Mesenchymal stem cell (in vitro differentiated cells and primary cell): ENCODE measurements at regions not wholly inside any gene's neighbourhood (a gene's known extent, or its start where the extent isn't known, plus 50 kb on each side); places are given as distances from the start of the nearest gene placed in this dataset.

ENCODE experiments used
- DNase-seq: peaks from one replicate; pipeline ENCODE4 v3.0.0-alpha.2; 2013
- H2AFZ ChIP-seq: one replicate; pipeline ENCODE4 v1.6.1; 2013; ENCODE audit warnings: low read depth, mild to moderate bottlenecking, control low read depth, inconsistent platforms, low read length, moderate library complexity
- H2AK5ac ChIP-seq: 2 replicates; pipeline ENCODE4 v1.6.1; 2013; ENCODE audit warnings: low read length, moderate library complexity, mild to moderate bottlenecking, inconsistent platforms; ENCODE audit not compliant: severe bottlenecking
- H2BK120ac ChIP-seq: one replicate; pipeline ENCODE4 v1.6.1; 2013; ENCODE audit warnings: low read depth, mild to moderate bottlenecking, inconsistent platforms, low read length, moderate library complexity
- H2BK12ac ChIP-seq, 2 experiments: one replicate each; pipeline ENCODE4 v1.6.1; 2013; ENCODE audit warnings: inconsistent platforms in 2 of 2, low read length in 2 of 2, mild to moderate bottlenecking in 2 of 2, moderate library complexity in 2 of 2, control low read depth in 1 of 2
- H2BK15ac ChIP-seq: one replicate; pipeline ENCODE4 v1.6.1; 2013; ENCODE audit warnings: mild to moderate bottlenecking, low read depth, inconsistent platforms; ENCODE audit not compliant: poor library complexity, severe bottlenecking
- H2BK5ac ChIP-seq: 2 replicates; pipeline ENCODE4 v1.6.1; 2013; ENCODE audit warnings: low read depth, mild to moderate bottlenecking, low read length, control low read depth, inconsistent platforms; ENCODE audit not compliant: poor library complexity, severe bottlenecking
- H3K14ac ChIP-seq, 2 experiments: one replicate each; pipeline ENCODE4 v1.6.1; 2013; ENCODE audit warnings: inconsistent platforms in 2 of 2, low read length in 2 of 2, control low read depth in 1 of 2, mild to moderate bottlenecking in 1 of 2, moderate library complexity in 1 of 2
- H3K18ac ChIP-seq, 2 experiments: one replicate each; pipeline ENCODE4 v1.6.1; 2013; ENCODE audit warnings: inconsistent platforms in 2 of 2, low read length in 2 of 2, control low read depth in 1 of 2, low read depth in 1 of 2, mild to moderate bottlenecking in 1 of 2
- H3K23ac ChIP-seq, 2 experiments: one replicate each; pipeline ENCODE4 v1.6.1; 2013; ENCODE audit warnings: inconsistent platforms in 2 of 2, low read length in 2 of 2, mild to moderate bottlenecking in 2 of 2, moderate library complexity in 2 of 2, control low read depth in 1 of 2
- H3K27ac ChIP-seq: 2 replicates; pipeline ENCODE4 v1.5.1; 2013; ENCODE audit warnings: mild to moderate bottlenecking, moderate library complexity, low read length, control low read depth, inconsistent platforms; ENCODE audit not compliant: poor library complexity, severe bottlenecking
- H3K27me3 ChIP-seq, 2 experiments: 2 replicates each; pipeline versions ENCODE4 v1.6.1 to v1.7.0; 2013; ENCODE audit warnings: low read length in 2 of 2, mild to moderate bottlenecking in 2 of 2, moderate library complexity in 2 of 2, control low read depth in 1 of 2, inconsistent platforms in 1 of 2; ENCODE audit not compliant: control insufficient read depth in 1 of 2, insufficient read depth in 1 of 2
- H3K36me3 ChIP-seq, 2 experiments: 2 replicates each; pipeline versions ENCODE4 v1.6.1 to v1.7.0; 2013; ENCODE audit warnings: low read length in 2 of 2, control low read depth in 1 of 2, inconsistent platforms in 1 of 2, low read depth in 1 of 2, mild to moderate bottlenecking in 1 of 2; ENCODE audit not compliant: insufficient read depth in 2 of 2, control insufficient read depth in 1 of 2
- H3K4ac ChIP-seq, 2 experiments: one replicate each; pipeline ENCODE4 v1.6.1; 2013; ENCODE audit warnings: inconsistent platforms in 2 of 2, low read length in 2 of 2, mild to moderate bottlenecking in 2 of 2, moderate library complexity in 2 of 2, control low read depth in 1 of 2, low read depth in 1 of 2
- H3K4me1 ChIP-seq: 2 replicates; pipeline ENCODE4 v1.6.1; 2013; ENCODE audit warnings: low read depth, low read length, control low read depth; ENCODE audit not compliant: control insufficient read depth, insufficient read depth
- H3K4me2 ChIP-seq: 2 replicates; pipeline ENCODE4 v1.6.1; 2013; ENCODE audit warnings: low read length, mild to moderate bottlenecking, inconsistent platforms; ENCODE audit not compliant: poor library complexity, severe bottlenecking
- H3K4me3 ChIP-seq, 2 experiments: 2 replicates each; pipeline versions ENCODE4 v1.5.1 to v1.7.0; 2013; ENCODE audit warnings: low read length in 2 of 2, mild to moderate bottlenecking in 2 of 2, control low read depth in 1 of 2, low read depth in 1 of 2; ENCODE audit not compliant: insufficient read depth in 1 of 2
- H3K79me1 ChIP-seq: replicated peaks from 2 replicates; pipeline ENCODE4 v1.6.1; 2013; ENCODE audit warnings: mild to moderate bottlenecking, control low read depth, low read length, inconsistent platforms; ENCODE audit not compliant: poor library complexity, severe bottlenecking
- H3K9ac ChIP-seq: 2 replicates; pipeline ENCODE4 v1.7.0; 2013; ENCODE audit warnings: mild to moderate bottlenecking, low read length, moderate library complexity
- H3K9me3 ChIP-seq: 2 replicates; pipeline ENCODE4 v1.7.0; 2013; ENCODE audit warnings: mild to moderate bottlenecking, low read length; ENCODE audit not compliant: control insufficient read depth
- H4K8ac ChIP-seq: one replicate; pipeline ENCODE4 v1.6.1; 2013; ENCODE audit warnings: inconsistent platforms, mild to moderate bottlenecking, low read length, moderate library complexity
- H4K91ac ChIP-seq: one replicate; pipeline ENCODE4 v1.6.1; 2013; ENCODE audit warnings: mild to moderate bottlenecking, low read length, inconsistent platforms
- WGBS: methylation state at CpG from one replicate; pipeline ENCODE4 v1.1.7; 2013; ENCODE audit warnings: mixed read lengths; 5-methylcytosine and 5-hydroxymethylcytosine counted together

- Histone ChIP-seq H3K4me1 (no peaks in the 10 kb centered on the region), H3K27me3 (no peaks in the 10 kb centered on the region), H3K14ac (no peak overlapping the region), H3K4ac (no peak overlapping the region), H3K18ac (no peak overlapping the region), H2BK12ac (no peak overlapping the region), H4K8ac (no peak overlapping the region), H2AK5ac (no peak overlapping the region), H3K9ac (no peak overlapping the region), H3K4me3 (no peak overlapping the region), H3K4me2 (no peak overlapping the region), H4K91ac (no peak overlapping the region), H2BK15ac (no peak overlapping the region), H3K9me3 (no peaks in the 10 kb centered on the region), H3K23ac (no peak overlapping the region), H2AFZ (no peak overlapping the region), H3K36me3 (no peaks in the 10 kb centered on the region), H3K27ac (no peak overlapping the region), H3K79me1 (no peaks in the 10 kb centered on the region), H2BK120ac (no peak overlapping the region), H2BK5ac (no peak overlapping the region)
- WGBS = 76% methylated on average over 3 of the region's 3 CpGs
- no peak for DNase-seq
These were observed 60.2 kb upstream of the DMAC1 start for GRCh38 chr9:7859701-7860334.

GRCh38 chr9:7858166-7858565 is 58.6 kb upstream of the DMAC1 start:
- Histone ChIP-seq H3K4me2 (no peak overlapping the region), H2BK12ac (no peak overlapping the region), H2BK5ac (no peak overlapping the region), H4K91ac (no peak overlapping the region), H4K8ac (no peak overlapping the region), H2BK15ac (no peak overlapping the region), H3K23ac (no peak overlapping the region), H2AK5ac (no peak overlapping the region), H2AFZ (no peak overlapping the region), H3K27me3 (no peaks in the 10 kb centered on the region), H3K4ac (no peak overlapping the region), H3K36me3 (no peaks in the 10 kb centered on the region), H3K4me1 (no peaks in the 10 kb centered on the region), H3K18ac (no peak overlapping the region), H3K9me3 (no peaks in the 10 kb centered on the region), H3K79me1 (no peaks in the 10 kb centered on the region), H3K14ac (no peak overlapping the region), H2BK120ac (no peak overlapping the region), H3K4me3 (no peak overlapping the region), H3K9ac (no peak overlapping the region), H3K27ac (no peak overlapping the region)
- WGBS = 80% methylated on average over 1 of the region's 2 CpGs
- DNase-seq = no peak

GRCh38 chr9:7854763-7855162 is 55.2 kb upstream of the DMAC1 start:
- H3K4me1 ChIP-seq = no peaks in the 10 kb centered on the region
- no peak for DNase-seq
- H3K14ac ChIP-seq = no peak overlapping the region
- WGBS = no CpG with 5 or more reads among the region's 4 CpGs
- H3K4me2 ChIP-seq = no peak overlapping the region
- H3K4ac ChIP-seq = no peak overlapping the region
- H2BK5ac ChIP-seq = no peak overlapping the region
- no peak overlapping the region for H4K91ac ChIP-seq
- H3K4me3 ChIP-seq = no peak overlapping the region
- no peak overlapping the region for H4K8ac ChIP-seq
- no peaks in the 10 kb centered on the region for H3K79me1 ChIP-seq
- no peak overlapping the region for H2BK120ac ChIP-seq
- H3K18ac ChIP-seq = no peak overlapping the region
- H3K9ac ChIP-seq = no peak overlapping the region
- H3K36me3 ChIP-seq = no peaks in the 10 kb centered on the region
- no peaks in the 10 kb centered on the region for H3K9me3 ChIP-seq
- H3K23ac ChIP-seq = no peak overlapping the region
- H2AFZ ChIP-seq = no peak overlapping the region
- H2BK12ac ChIP-seq = no peak overlapping the region
- no peak overlapping the region for H2BK15ac ChIP-seq
- no peaks in the 10 kb centered on the region for H3K27me3 ChIP-seq
- H2AK5ac ChIP-seq = no peak overlapping the region
- H3K27ac ChIP-seq = no peak overlapping the region
